Peyer's patch (tissue), 4 donors: ENCODE measurements at regions not wholly inside any gene's neighbourhood (a gene's known extent, or its start where the extent isn't known, plus 50 kb on each side); places are given as distances from the start of the nearest gene placed in this dataset.

Experiments used
- DNase-seq, 3 donors: peaks; one replicate each; pipeline ENCODE4 v3.0.0-alpha.2; 2017 to 2019
- H3K27ac ChIP-seq, 4 donors: fragments of 200-600 bp; sonication (generic); one replicate each; pipeline ENCODE4 v1.5.1; 2016 to 2019
- H3K27me3 ChIP-seq, 2 donors: fragments of 200-600 bp; sonication (generic); one replicate each; pipeline ENCODE4 v1.5.1; 2019
- H3K36me3 ChIP-seq, 3 donors: fragments of 200-600 bp; sonication (generic); one replicate each; pipeline ENCODE4 v1.5.1; 2016 to 2019
- H3K4me1 ChIP-seq, 4 donors: fragments of 200-600 bp; sonication (generic); one replicate each; pipeline ENCODE4 v1.5.1; 2016 to 2019
- H3K4me3 ChIP-seq, 4 donors: fragments of 200-600 bp; sonication (generic); 1 replicate in 3 of 4; 2 replicates in 1 of 4; pipeline ENCODE4 v1.5.1; 2016 to 2019; ENCODE audit warnings: mild to moderate bottlenecking in 1 of 4
- H3K9me3 ChIP-seq, 4 donors: fragments of 200-600 bp; sonication (generic); one replicate each; pipeline ENCODE4 v1.5.1; 2016 to 2019; ENCODE audit warnings: mild to moderate bottlenecking in 1 of 4
- POLR2A ChIP-seq, 2 donors: fragments of 450-650 bp; IDR thresholded peaks; one replicate each; pipeline ENCODE4 v1.5.1; 2017; ENCODE audit warnings: antibody characterized with exemption in 2 of 2, mild to moderate bottlenecking in 2 of 2, moderate library complexity in 2 of 2
- TF ChIP-seq, protein P1 (sequence below), 6 experiments: fragments of 450-650 bp in 4 of 6; fragments of 200-600 bp in 2 of 6; sonication (generic) in 1 of 6; IDR thresholded peaks; one replicate each; pipeline ENCODE4 v1.5.1; 2017 to 2019; ENCODE audit warnings: antibody characterized with exemption in 6 of 6, mild to moderate bottlenecking in 3 of 6, moderate library complexity in 1 of 6

DNA sequence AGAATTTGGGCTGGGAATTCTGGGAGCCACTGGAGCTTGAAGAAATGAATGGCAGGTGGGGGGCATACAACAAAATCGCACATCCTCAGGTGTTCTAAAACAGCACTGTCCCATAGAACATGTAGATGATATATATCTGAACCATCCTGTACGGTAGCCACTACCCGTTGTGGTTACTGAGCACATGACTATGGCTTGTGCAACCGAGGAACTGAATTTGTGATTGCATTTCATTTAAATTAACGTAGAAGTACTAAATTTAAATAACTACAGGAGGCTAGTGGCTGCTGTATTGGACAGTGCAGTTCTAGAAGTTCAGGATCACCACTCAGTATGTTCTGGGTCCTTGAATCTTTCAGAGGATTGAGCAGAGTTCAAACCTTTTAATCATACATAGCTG, 172.4 kb downstream of the PHETA1 start:
- H3K4me1 ChIP-seq = no peaks in the 10 kb centered on the region
- no peak overlapping the region for H3K27ac ChIP-seq
- TF ChIP-seq, protein P1, sequence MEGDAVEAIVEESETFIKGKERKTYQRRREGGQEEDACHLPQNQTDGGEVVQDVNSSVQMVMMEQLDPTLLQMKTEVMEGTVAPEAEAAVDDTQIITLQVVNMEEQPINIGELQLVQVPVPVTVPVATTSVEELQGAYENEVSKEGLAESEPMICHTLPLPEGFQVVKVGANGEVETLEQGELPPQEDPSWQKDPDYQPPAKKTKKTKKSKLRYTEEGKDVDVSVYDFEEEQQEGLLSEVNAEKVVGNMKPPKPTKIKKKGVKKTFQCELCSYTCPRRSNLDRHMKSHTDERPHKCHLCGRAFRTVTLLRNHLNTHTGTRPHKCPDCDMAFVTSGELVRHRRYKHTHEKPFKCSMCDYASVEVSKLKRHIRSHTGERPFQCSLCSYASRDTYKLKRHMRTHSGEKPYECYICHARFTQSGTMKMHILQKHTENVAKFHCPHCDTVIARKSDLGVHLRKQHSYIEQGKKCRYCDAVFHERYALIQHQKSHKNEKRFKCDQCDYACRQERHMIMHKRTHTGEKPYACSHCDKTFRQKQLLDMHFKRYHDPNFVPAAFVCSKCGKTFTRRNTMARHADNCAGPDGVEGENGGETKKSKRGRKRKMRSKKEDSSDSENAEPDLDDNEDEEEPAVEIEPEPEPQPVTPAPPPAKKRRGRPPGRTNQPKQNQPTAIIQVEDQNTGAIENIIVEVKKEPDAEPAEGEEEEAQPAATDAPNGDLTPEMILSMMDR (IDR thresholded peaks at IDR 0.05) = no peak
- no peak for TF ChIP-seq POLR2A (IDR thresholded peaks at IDR 0.05)
- H3K4me3 ChIP-seq = no peak overlapping the region
- no peaks in the 10 kb centered on the region for H3K36me3 ChIP-seq
- no peaks in the 10 kb centered on the region for H3K27me3 ChIP-seq
- no peaks in the 10 kb centered on the region for H3K9me3 ChIP-seq
- DNase-seq = no peak

- no peak overlapping the region for H3K4me3 ChIP-seq
- H3K4me1 ChIP-seq = no peaks in the 10 kb centered on the region
- H3K9me3 ChIP-seq = no peaks in the 10 kb centered on the region
- TF ChIP-seq, protein P1 (IDR thresholded peaks at IDR 0.05) = no peak
- no peak for TF ChIP-seq POLR2A (IDR thresholded peaks at IDR 0.05)
- no peak for DNase-seq
- no peaks in the 10 kb centered on the region for H3K36me3 ChIP-seq
- no peaks in the 10 kb centered on the region for H3K27me3 ChIP-seq
- no peak overlapping the region for H3K27ac ChIP-seq
Observed at GRCh38 chr12:111195316-111195715, 173.6 kb downstream of the PHETA1 start.

GRCh38 chr12:111194703-111195051, 174.2 kb downstream of the PHETA1 start:
- Histone ChIP-seq H3K4me3 (no peak overlapping the region), H3K27ac (no peak overlapping the region), H3K27me3 (no peaks in the 10 kb centered on the region), H3K36me3 (no peaks in the 10 kb centered on the region), H3K4me1 (no peaks in the 10 kb centered on the region), H3K9me3 (no peaks in the 10 kb centered on the region)
- TF ChIP-seq POLR2A (IDR thresholded peaks at IDR 0.05) = no peak
- TF ChIP-seq, protein P1 (IDR thresholded peaks at IDR 0.05) = no peak
- peak in 1 of 3 donors; percentile 36 for DNase-seq

DNA sequence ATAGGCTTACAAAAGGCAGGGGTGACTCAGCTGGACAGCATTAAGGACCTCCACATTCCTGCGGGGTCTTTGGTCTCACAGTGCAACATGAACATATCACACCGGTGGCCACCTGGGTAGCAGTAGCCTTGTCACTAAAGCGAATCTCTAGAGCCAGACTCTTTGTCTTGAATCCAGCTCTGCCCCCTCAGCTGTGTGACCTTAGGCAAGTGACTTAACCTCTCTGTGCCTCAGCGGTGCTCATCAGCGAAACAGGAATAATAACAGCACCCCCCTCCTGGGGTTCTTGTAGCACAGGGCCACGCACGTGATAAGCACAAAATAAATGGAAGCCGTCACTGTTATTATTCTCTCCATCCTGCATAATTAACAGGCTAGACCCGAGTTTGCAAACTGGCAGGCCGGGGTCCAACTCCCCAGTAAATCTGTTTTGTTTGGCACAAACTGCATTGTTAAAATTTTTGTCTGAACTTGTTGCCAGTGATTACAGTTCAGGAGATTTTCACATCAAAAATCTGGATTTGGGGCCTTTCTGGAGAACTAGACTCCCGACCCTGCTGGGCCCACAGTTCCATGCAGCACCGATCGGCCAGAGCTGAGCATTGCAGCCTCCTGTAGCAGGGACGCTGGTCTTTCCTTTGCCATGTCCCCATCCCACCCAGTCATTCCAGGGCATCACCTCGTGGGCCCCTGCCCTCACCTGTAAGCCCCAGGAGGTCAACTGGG, 174.8 kb downstream of the PHETA1 start:
- Histone ChIP-seq H3K4me3 (no peak overlapping the region), H3K9me3 (no peaks in the 10 kb centered on the region), H3K27ac (no peak overlapping the region), H3K4me1 (no peaks in the 10 kb centered on the region), H3K27me3 (no peaks in the 10 kb centered on the region), H3K36me3 (no peaks in the 10 kb centered on the region)
- no peak for TF ChIP-seq POLR2A (IDR thresholded peaks at IDR 0.05)
- TF ChIP-seq, protein P1 (IDR thresholded peaks at IDR 0.05) = no peak
- DNase-seq = peak in 1 of 3 donors; percentile 26

- H3K27me3 ChIP-seq = no peaks in the 10 kb centered on the region
- no peaks in the 10 kb centered on the region for H3K36me3 ChIP-seq
- DNase-seq = no peak
- no peaks in the 10 kb centered on the region for H3K4me1 ChIP-seq
- H3K9me3 ChIP-seq = no peaks in the 10 kb centered on the region
- TF ChIP-seq, protein P1 (IDR thresholded peaks at IDR 0.05) = no peak
- TF ChIP-seq POLR2A (IDR thresholded peaks at IDR 0.05) = no peak
- H3K27ac ChIP-seq = no peak overlapping the region
- H3K4me3 ChIP-seq = no peak overlapping the region
Observed at GRCh38 chr12:111193496-111193895, 175.4 kb downstream of the PHETA1 start.

- H3K36me3 ChIP-seq = no peaks in the 10 kb centered on the region
- no peak overlapping the region for H3K4me3 ChIP-seq
- DNase-seq = peak in 1 of 3 donors; percentile 7
- no peaks in the 10 kb centered on the region for H3K9me3 ChIP-seq
- no peaks in the 10 kb centered on the region for H3K4me1 ChIP-seq
- H3K27me3 ChIP-seq = no peaks in the 10 kb centered on the region
- TF ChIP-seq POLR2A (IDR thresholded peaks at IDR 0.05) = no peak
- TF ChIP-seq, protein P1 (IDR thresholded peaks at IDR 0.05) = no peak
- H3K27ac ChIP-seq = no peak overlapping the region
Observed at GRCh38 chr12:111193067-111193466, 175.8 kb downstream of the PHETA1 start.
